HG02885 (cell line): ENCODE measurements at regions not wholly inside any gene's neighbourhood (a gene's known extent, or its start where the extent isn't known, plus 50 kb on each side); places are given as distances from the start of the nearest gene placed in this dataset.
"Not testable (repeated sequence)": the region's sequence is repeated elsewhere in the genome, so short reads cannot be mapped to it uniquely, and the experiment has no call there.

Experiments
- ATAC-seq: cut with Tn5 transposase; IDR thresholded peaks from one replicate; pipeline ENCODE4 v1.9.1; 2021; ENCODE audit warnings: mild to moderate bottlenecking; ENCODE audit not compliant: unreplicated experiment, poor library complexity

DNA sequence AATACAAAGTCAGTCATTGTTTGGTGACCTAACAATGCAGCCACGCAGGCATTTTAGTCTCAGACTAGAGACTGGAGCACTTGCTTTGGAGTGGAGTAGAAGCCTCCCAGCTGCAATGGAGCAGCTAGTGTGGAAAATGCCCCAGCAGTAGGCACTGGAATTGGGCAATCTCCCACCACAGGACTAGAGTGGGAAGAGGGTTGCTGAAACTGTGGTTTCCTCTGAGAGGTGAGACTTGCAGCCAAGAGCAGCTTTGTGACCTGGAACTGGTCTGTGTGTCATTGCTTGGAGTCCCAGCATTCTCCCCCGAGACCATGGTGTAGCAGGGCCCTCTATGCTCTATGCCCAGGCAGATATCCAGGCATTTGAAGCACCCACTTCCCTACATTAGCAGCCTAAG, 556.3 kb downstream of the UQCRFS1 start:
- no peak for ATAC-seq

- no peak for ATAC-seq
These were observed 557.9 kb downstream of the UQCRFS1 start for GRCh38 chr19:28655054-28655453.

- no peak for ATAC-seq
These were observed 560.2 kb downstream of the UQCRFS1 start for GRCh38 chr19:28652765-28653164.

DNA sequence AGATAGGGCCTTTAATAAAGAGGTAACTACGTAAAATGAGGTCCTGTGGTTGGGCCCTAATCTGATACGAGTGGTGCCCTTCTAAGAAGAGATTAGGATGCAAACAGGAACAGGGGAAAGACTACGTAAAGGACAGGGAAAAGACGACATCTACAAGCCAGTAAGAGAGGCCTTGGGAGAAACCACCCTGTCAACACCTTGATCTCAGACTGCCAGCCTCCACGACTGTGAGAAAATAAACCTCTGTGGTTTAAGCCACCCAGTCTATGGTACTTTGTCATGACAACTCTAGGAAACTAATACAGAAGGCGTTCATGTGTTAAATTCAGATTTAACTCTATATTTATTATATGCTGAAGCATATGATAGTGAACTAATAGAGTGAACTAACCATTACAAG, 566.3 kb downstream of the UQCRFS1 start:
- ATAC-seq: no peak

- no peak for ATAC-seq
These were observed 568.7 kb downstream of the UQCRFS1 start for GRCh38 chr19:28644169-28644775.

DNA sequence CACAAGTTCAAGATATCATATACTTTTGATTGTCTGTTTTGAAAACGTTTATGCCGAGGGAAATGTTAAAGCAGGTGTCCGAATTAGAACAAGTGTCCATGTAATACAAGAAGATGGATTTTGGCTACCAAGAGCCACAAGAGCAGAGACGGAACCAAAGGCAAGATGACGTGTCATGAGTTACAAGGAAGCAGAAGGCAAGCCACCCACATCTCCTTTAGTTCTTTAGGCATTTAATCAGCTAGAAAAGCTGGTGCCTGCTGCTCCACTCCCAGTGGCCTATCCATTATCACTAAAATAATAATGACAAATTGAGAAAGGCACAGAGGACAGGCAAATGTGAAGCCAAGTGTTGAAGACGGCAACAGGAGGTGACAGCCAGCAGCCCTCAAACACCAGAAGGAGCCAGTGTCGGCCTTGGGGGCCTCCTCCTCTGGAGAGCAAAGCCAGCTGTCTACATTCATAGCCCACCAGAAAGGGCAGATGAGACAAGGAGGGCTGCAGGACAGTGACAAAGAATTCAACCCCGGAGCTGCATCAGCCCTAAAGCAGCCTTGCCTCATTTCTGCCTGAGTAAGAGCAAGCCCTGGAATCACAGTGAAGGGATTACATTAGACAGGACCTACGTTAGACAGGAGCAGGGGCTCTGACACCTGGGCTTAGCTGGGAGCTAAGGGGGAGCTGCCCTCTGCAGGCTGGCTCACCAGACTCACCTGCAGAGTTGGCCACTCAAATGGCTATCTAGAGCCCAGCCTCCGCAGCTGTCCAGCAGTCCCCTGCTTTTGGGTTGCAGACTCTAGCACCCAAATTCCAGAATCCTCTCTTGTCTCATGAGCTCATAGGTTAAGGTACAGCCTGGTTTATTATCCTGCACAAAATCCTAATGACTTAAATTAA, 569.9 kb downstream of the UQCRFS1 start:
- no peak for ATAC-seq

DNA sequence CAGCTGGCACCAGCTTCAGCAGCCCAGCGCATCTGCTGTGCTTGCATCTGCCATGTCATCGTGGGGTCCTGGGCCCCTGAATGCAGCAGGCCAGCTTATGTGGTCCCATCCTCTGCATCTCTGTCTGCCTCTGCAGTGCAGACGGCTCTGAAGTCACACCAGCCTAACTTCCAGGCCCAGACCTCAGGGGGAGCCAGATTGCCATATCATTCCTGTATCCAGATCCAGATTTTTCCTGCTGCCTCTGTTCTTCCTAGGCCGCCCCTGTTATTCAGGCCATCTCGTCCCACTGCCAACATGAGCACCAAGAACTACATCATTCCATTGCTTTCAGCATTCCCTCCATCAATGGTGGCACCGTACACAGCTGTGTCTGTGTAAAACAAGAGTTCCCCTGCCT, 571.6 kb downstream of the UQCRFS1 start:
- ATAC-seq: no peak

- no peak for ATAC-seq
These were observed 572.4 kb downstream of the UQCRFS1 start for GRCh38 chr19:28640506-28640905.

DNA sequence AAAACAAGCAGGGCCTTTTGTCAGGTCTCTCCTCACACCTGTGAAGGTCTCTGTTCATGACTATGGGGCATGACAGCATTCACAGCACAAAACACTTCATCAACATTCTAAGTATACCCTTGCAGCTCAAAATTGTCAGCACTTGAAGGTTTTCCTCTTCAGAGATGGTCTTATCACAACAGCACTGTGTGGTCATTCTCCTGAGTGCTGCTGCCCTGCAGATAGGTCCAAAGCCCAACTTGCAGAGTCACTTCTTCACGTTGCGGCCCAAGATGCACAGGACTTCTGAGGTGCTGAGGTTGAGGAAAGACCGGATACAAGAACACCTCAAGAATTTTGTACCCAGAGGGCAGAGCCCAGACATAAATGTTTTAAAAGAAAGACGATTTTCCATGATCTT, 574.5 kb downstream of the UQCRFS1 start:
- no peak for ATAC-seq

DNA sequence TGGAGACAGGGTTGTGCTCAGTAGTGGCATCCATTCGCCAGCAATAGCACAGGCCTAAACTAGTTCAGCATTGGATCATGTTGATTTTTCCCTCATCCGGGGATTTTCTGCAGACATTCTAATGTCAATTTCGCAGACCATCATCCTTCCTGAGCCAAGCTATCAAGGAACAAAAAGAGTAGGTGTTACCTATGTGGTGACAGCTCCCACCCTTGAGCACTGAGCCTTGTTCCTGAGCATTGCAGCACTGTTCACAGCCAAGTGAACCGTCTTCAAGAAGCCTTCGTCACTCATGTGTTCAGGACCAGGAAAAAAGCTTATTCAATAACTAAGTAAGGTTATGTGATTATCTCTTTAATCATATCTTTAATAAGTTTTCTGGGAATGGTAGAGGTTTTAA, 576.2 kb downstream of the UQCRFS1 start:
- ATAC-seq: no peak

DNA sequence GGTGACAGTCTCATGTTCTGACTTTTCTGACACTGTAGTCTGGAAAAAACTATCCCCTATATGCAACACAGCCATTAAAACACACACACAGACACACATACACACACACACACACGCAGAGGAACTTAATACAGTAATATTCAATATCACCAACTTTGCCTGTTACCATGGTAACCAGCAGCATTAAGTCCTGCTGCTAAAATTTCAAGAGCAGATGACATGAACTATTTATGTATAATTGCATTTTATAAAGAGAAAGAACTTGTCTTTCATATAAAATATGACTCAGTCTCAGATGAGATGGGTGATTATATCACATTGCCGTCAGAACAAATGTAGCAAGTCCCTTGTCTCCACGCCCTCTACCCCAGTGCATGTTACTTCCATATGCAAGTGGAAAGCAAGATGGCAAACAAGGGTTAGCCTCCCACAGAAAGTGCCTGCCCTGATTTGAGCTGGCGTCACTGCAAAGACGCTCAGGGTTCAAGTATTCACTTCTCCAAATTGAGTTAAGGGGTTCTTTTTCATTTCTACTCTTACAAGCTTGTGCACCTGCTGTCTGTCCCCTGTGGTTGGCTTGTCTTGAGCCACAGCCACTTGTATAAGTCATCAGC, 576.8 kb downstream of the UQCRFS1 start:
- no peak for ATAC-seq

GRCh38 chr19:28634837-28635236, 578.1 kb downstream of the UQCRFS1 start:
- no peak for ATAC-seq

GRCh38 chr19:28634019-28634328, 579.0 kb downstream of the UQCRFS1 start:
- no peak for ATAC-seq

GRCh38 chr19:28633319-28634018, 579.5 kb downstream of the UQCRFS1 start:
- ATAC-seq: no peak

DNA sequence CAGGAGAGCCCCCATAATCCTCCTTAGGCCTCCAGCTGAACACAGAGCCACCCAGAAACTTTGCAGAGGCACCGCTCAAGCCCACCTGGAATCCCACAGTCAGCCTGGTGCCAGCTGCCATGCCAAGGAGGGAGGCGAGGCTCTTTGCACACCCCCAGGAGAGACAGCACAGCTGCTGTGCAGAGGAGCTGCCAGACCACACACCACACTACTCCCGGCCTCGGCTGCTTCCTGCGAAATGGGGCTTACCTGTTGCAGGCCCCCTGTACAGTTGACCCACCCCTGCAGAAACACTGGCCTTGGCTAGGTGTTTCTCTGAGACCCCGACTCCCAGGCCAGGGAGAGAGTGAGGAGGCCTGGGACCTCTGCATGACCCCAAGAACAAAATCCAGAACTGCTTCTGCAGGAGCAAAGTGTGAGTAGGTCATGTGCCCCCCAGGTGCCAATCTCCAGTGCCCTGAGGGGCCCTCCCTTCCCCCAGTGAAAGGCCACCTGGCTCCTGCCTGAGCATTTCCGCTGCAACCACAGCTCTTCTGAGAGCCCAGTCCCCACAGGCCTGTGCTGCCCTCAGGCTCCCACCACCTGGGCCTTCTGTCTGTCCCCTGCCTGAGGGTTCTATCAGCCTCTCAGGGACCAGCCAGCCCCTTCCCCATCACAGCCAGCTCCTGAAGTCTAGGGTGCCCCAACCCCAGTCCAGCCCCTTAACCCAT, 580.4 kb downstream of the UQCRFS1 start:
- ATAC-seq: no peak

DNA sequence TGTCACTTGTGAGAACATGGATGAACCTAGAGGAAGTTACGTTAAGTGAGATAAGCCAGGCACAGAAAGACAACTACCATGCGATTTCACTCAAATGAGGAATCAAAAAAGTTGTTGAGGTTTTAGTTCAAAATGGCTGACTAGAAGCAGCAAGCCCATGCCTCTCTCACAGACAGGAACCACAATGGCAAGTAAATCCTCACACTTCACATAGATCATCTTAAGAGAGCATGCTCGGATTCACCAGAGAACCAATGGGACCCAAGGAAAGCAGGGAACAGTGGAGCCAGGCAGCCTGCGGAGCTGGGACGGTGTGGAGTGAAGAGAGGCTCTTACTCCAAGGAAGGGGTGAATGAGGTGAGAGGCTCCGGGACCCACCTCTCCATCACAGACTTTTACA, 581.0 kb downstream of the UQCRFS1 start:
- no peak for ATAC-seq

- ATAC-seq: no peak
These were observed 585.3 kb downstream of the UQCRFS1 start for GRCh38 chr19:28627669-28628068.

DNA sequence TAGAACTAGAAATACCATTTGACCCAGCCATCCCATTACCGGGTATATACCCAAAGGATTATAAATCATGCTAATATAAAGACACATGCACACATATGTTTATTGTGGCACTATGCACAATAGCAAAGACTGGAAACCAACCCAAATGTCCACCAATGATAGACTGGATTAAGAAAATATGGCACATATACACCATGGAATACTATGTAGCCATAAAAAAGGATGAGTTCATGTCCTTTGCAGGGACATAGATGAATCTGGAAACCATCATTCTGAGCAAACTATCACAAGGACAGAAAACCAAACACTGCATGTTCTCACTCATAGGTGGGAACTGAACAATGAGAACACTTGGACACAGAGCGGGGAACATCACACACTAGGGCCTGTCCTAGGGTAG, 586.5 kb downstream of the UQCRFS1 start:
- ATAC-seq: not testable (repeated sequence)

- no peak for ATAC-seq
These were observed 593.0 kb downstream of the UQCRFS1 start for GRCh38 chr19:28619816-28620429.

GRCh38 chr19:28618504-28618903, 594.4 kb downstream of the UQCRFS1 start:
- ATAC-seq: no peak
